HEK293 (cell line): ENCODE measurements at regions not wholly inside any gene's neighbourhood (a gene's known extent, or its start where the extent isn't known, plus 50 kb on each side); places are given as distances from the start of the nearest gene placed in this dataset.

Experiments used
- CTCF ChIA-PET: fragments of 350-600 bp; formaldehyde crosslinking; extraction: SDS; loops from one replicate; lab custom pipeline; 2021; ENCODE audit warnings: antibody characterized with exemption; lab: Yijun Ruan, JAX
- POLR2A ChIA-PET: fragments of 300-600 bp; formaldehyde crosslinking; extraction: SDS; loops from one replicate; lab custom pipeline; 2020; ENCODE audit warnings: antibody characterized with exemption, inconsistent platforms; lab: Yijun Ruan, JAX
- H3K27ac ChIP-seq: fragments of 200-500 bp; sonication (Bioruptor generic); 2 replicates; pipeline ENCODE4 v1.5.1; 2014; ENCODE audit warnings: low read depth, low read length, control low read depth, inconsistent platforms; ENCODE audit errors: extremely low read depth
- H3K36me3 ChIP-seq, 2 experiments: fragments of 200-500 bp in 1 of 2; sonication (Bioruptor generic) in 1 of 2; 1 replicate in 1 of 2; 2 replicates in 1 of 2; pipeline ENCODE4 v1.5.1; 2014 to 2017; ENCODE audit warnings: inconsistent platforms in 2 of 2, low read length in 2 of 2; ENCODE audit not compliant: control insufficient read depth in 2 of 2, insufficient read depth in 1 of 2
- H3K4me1 ChIP-seq: fragments of 200-500 bp; sonication (Bioruptor generic); 2 replicates; pipeline ENCODE4 v1.5.1; 2014; ENCODE audit warnings: mild to moderate bottlenecking, low read length, inconsistent platforms; ENCODE audit not compliant: control insufficient read depth, insufficient read depth
- H3K4me3 ChIP-seq: 2 replicates; pipeline ENCODE4 v1.5.1; 2011; ENCODE audit warnings: low read depth, mild to moderate bottlenecking, control low read depth, low read length, moderate library complexity
- H3K9me3 ChIP-seq: fragments of 200-500 bp; sonication (Bioruptor generic); 2 replicates; pipeline ENCODE4 v1.5.1; 2014; ENCODE audit warnings: low read depth, low read length, inconsistent platforms; ENCODE audit not compliant: control insufficient read depth, insufficient read depth
- FEZF1 ChIP-seq: fragments of 450-650 bp; formaldehyde crosslinking; IDR thresholded peaks from 2 replicates; pipeline ENCODE4 v1.5.1; 2016; ENCODE audit warnings: missing biosample characterization, missing genetic modification characterization
- GLIS1 ChIP-seq: fragments of 450-650 bp; formaldehyde crosslinking; IDR thresholded peaks from 2 replicates; pipeline ENCODE4 v1.5.1; 2016; ENCODE audit warnings: missing biosample characterization, missing genetic modification characterization
- HIC1 ChIP-seq: fragments of 450-650 bp; formaldehyde crosslinking; IDR thresholded peaks from 2 replicates; pipeline ENCODE4 v1.5.1; 2016; ENCODE audit warnings: missing biosample characterization, missing genetic modification characterization
- IKZF3 ChIP-seq: fragments of 450-650 bp; IDR thresholded peaks from 2 replicates; pipeline ENCODE4 v1.5.0; 2018; ENCODE audit warnings: missing biosample characterization, mild to moderate bottlenecking, missing genetic modification characterization, moderate library complexity
- OVOL3 ChIP-seq: fragments of 450-650 bp; formaldehyde crosslinking; IDR thresholded peaks from 2 replicates; pipeline ENCODE4 v1.5.1; 2016; ENCODE audit warnings: missing biosample characterization, missing genetic modification characterization
- PRDM1 ChIP-seq: fragments of 450-650 bp; formaldehyde crosslinking; IDR thresholded peaks from 2 replicates; pipeline ENCODE4; 2016; ENCODE audit warnings: missing biosample characterization, missing genetic modification characterization
- PRDM4 ChIP-seq: fragments of 450-650 bp; formaldehyde crosslinking; IDR thresholded peaks from 2 replicates; pipeline ENCODE4 v1.5.1; 2017; ENCODE audit warnings: missing biosample characterization, missing genetic modification characterization
- RBAK ChIP-seq: fragments of 450-650 bp; formaldehyde crosslinking; IDR thresholded peaks from 2 replicates; pipeline ENCODE4 v1.5.1; 2016; ENCODE audit warnings: missing biosample characterization, missing genetic modification characterization
- REPIN1 ChIP-seq: fragments of 450-650 bp; formaldehyde crosslinking; IDR thresholded peaks from 2 replicates; pipeline ENCODE4 v1.5.1; 2017; ENCODE audit warnings: missing biosample characterization, missing genetic modification characterization, low read depth
- YY1 ChIP-seq: fragments of 450-650 bp; formaldehyde crosslinking; IDR thresholded peaks from 2 replicates; pipeline ENCODE4 v1.5.1; 2018; ENCODE audit warnings: missing biosample characterization, missing genetic modification characterization
- ZBTB17 ChIP-seq: fragments of 450-650 bp; formaldehyde crosslinking; IDR thresholded peaks from 2 replicates; pipeline ENCODE4 v1.5.1; 2016; ENCODE audit warnings: missing biosample characterization, missing genetic modification characterization
- ZFHX2 ChIP-seq: fragments of 450-650 bp; formaldehyde crosslinking; conservative IDR thresholded peaks from 2 replicates; pipeline ENCODE4 v1.5.1; 2016; ENCODE audit warnings: missing biosample characterization, missing genetic modification characterization
- ZFP37 ChIP-seq: fragments of 450-650 bp; formaldehyde crosslinking; IDR thresholded peaks from 2 replicates; pipeline ENCODE4 v1.5.1; 2016; ENCODE audit warnings: missing biosample characterization, missing genetic modification characterization
- ZFP41 ChIP-seq: fragments of 450-650 bp; formaldehyde crosslinking; IDR thresholded peaks from 2 replicates; pipeline ENCODE4 v1.5.1; 2016; ENCODE audit warnings: missing biosample characterization, missing genetic modification characterization, borderline replicate concordance
- ZNF114 ChIP-seq: fragments of 450-650 bp; formaldehyde crosslinking; IDR thresholded peaks from 2 replicates; pipeline ENCODE4 v1.5.0; 2017; ENCODE audit warnings: missing biosample characterization, missing genetic modification characterization
- ZNF132 ChIP-seq: fragments of 450-650 bp; formaldehyde crosslinking; IDR thresholded peaks from 2 replicates; pipeline ENCODE4 v1.5.1; 2017; ENCODE audit warnings: missing biosample characterization, missing genetic modification characterization, borderline replicate concordance
- ZNF138 ChIP-seq: fragments of 450-650 bp; formaldehyde crosslinking; IDR thresholded peaks from 2 replicates; pipeline ENCODE4 v1.5.1; 2016; ENCODE audit warnings: missing biosample characterization, missing genetic modification characterization, borderline replicate concordance
- ZNF239 ChIP-seq: fragments of 450-650 bp; formaldehyde crosslinking; IDR thresholded peaks from 2 replicates; pipeline ENCODE4 v1.5.1; 2016; ENCODE audit warnings: missing biosample characterization, missing genetic modification characterization
- ZNF292 ChIP-seq: fragments of 450-650 bp; formaldehyde crosslinking; IDR thresholded peaks from 2 replicates; pipeline ENCODE4 v1.5.1; 2016; ENCODE audit warnings: low read depth, missing biosample characterization, missing genetic modification characterization, borderline replicate concordance
- ZNF350 ChIP-seq: fragments of 450-650 bp; formaldehyde crosslinking; IDR thresholded peaks from 2 replicates; pipeline ENCODE4 v1.5.0; 2017; ENCODE audit warnings: missing biosample characterization, mild to moderate bottlenecking, missing genetic modification characterization
- ZNF37A ChIP-seq: fragments of 450-650 bp; IDR thresholded peaks from 2 replicates; pipeline ENCODE4 v1.5.1; 2018; ENCODE audit warnings: missing biosample characterization, missing genetic modification characterization
- ZNF513 ChIP-seq: fragments of 450-650 bp; IDR thresholded peaks from 2 replicates; pipeline ENCODE4 v1.5.1; 2018; ENCODE audit warnings: missing biosample characterization, missing genetic modification characterization
- ZNF585B ChIP-seq: fragments of 450-650 bp; formaldehyde crosslinking; IDR thresholded peaks from 2 replicates; pipeline ENCODE4 v1.5.1; 2016; ENCODE audit warnings: missing biosample characterization, missing genetic modification characterization
- ZNF596 ChIP-seq: fragments of 450-650 bp; IDR thresholded peaks from 2 replicates; pipeline ENCODE4 v1.5.0; 2018; ENCODE audit warnings: missing biosample characterization, mild to moderate bottlenecking, missing genetic modification characterization, moderate library complexity
- ZNF621 ChIP-seq: fragments of 450-650 bp; formaldehyde crosslinking; IDR thresholded peaks from 2 replicates; pipeline ENCODE4 v1.5.1; 2017; ENCODE audit warnings: missing biosample characterization, missing genetic modification characterization
- ZNF623 ChIP-seq: fragments of 450-650 bp; formaldehyde crosslinking; IDR thresholded peaks from 2 replicates; pipeline ENCODE4 v1.5.1; 2016; ENCODE audit warnings: missing biosample characterization, missing genetic modification characterization
- ZNF658 ChIP-seq: fragments of 450-650 bp; formaldehyde crosslinking; IDR thresholded peaks from 2 replicates; pipeline ENCODE4; 2016; ENCODE audit warnings: missing biosample characterization, missing genetic modification characterization
- ZNF830 ChIP-seq: fragments of 450-650 bp; IDR thresholded peaks from 2 replicates; pipeline ENCODE4 v1.5.0; 2018; ENCODE audit warnings: missing biosample characterization, missing genetic modification characterization, low read depth, mild to moderate bottlenecking, moderate library complexity

- no peak for TF ChIP-seq PRDM4 (tag by site-specific recombination)
- no peak for TF ChIP-seq ZNF830 (tag by site-specific recombination)
- no peak for TF ChIP-seq FEZF1 (tag by site-specific recombination)
- no peak for TF ChIP-seq ZNF138 (tag by site-specific recombination)
- TF ChIP-seq ZNF513 (tag by site-specific recombination), result no peak
- no peak for TF ChIP-seq ZNF585B (tag by site-specific recombination)
- TF ChIP-seq ZNF658, result no peak
- no peak for TF ChIP-seq ZBTB17 (tag by site-specific recombination)
- no peak for TF ChIP-seq ZFP41 (tag by site-specific recombination)
- TF ChIP-seq GLIS1, result no peak
- no peak for TF ChIP-seq OVOL3
- TF ChIP-seq, all 188 proteins: peak for 0
Observed at GRCh38 chr11:101354801-101355200, 225.2 kb upstream of the PGR start (continued).

GRCh38 chr11:101348786-101349185 lies 219.2 kb upstream of the PGR start:
- ChIA-PET POLR2A (no interaction called here), CTCF (no interaction called here)
- H3K36me3 ChIP-seq, result no peaks in the 10 kb centered on the region
- H3K4me3 ChIP-seq, result no peak overlapping the region
- H3K9me3 ChIP-seq, result no peaks in the 10 kb centered on the region
- H3K27ac ChIP-seq, result no peak overlapping the region
- no peaks in the 10 kb centered on the region for H3K4me1 ChIP-seq
- no peak for TF ChIP-seq ZNF596 (tag by site-specific recombination)
- TF ChIP-seq ZNF114 (tag by site-specific recombination), result no peak
- no peak for TF ChIP-seq ZNF623 (tag by site-specific recombination)
- no peak for TF ChIP-seq ZNF37A (tag by site-specific recombination)

- TF ChIP-seq IKZF3 (tag by site-specific recombination), result no peak
- TF ChIP-seq ZFHX2 (tag by site-specific recombination), result no peak
- no peak for TF ChIP-seq ZNF132 (tag by site-specific recombination)
- CTCF ChIA-PET, result interaction anchor here (0.6 kb wide), 1 partner anchor 9 kb away, joined by 3 read pairs; no protein-coding TSS in a partner anchor
- Histone ChIP-seq H3K36me3 (no peaks in the 10 kb centered on the region), H3K9me3 (no peaks in the 10 kb centered on the region), H3K4me1 (no peaks in the 10 kb centered on the region), H3K4me3 (no peak overlapping the region), H3K27ac (no peak overlapping the region)
- POLR2A ChIA-PET, result no interaction called here
Observed at GRCh38 chr11:101346591-101346990, 217.0 kb upstream of the PGR start.

GRCh38 chr11:101345891-101346290 lies 216.3 kb upstream of the PGR start:
- Histone ChIP-seq H3K36me3 (no peaks in the 10 kb centered on the region), H3K27ac (no peak overlapping the region), H3K9me3 (no peaks in the 10 kb centered on the region), H3K4me1 (no peaks in the 10 kb centered on the region), H3K4me3 (no peak overlapping the region)
- ChIA-PET CTCF (no interaction called here), POLR2A (no interaction called here)
- TF ChIP-seq RBAK (tag by site-specific recombination) (no peak), PRDM1 (tag by site-specific recombination) (no peak), ZNF239 (tag by site-specific recombination) (no peak), ZFP37 (tag by site-specific recombination) (no peak), ZNF621 (tag by site-specific recombination) (no peak), YY1 (no peak), ZNF292 (tag by site-specific recombination) (no peak), REPIN1 (no peak), ZNF350 (tag by site-specific recombination) (no peak), HIC1 (tag by site-specific recombination) (no peak), GLIS1 (no peak)
